Karpas-422 (cell line): ENCODE measurements at regions not wholly inside any gene's neighbourhood (a gene's known extent, or its start where the extent isn't known, plus 50 kb on each side); places are given as distances from the start of the nearest gene placed in this dataset.
A peak's percentile ranks its signal among the peaks of the same experiment; 100 is the strongest.

Experiments used
- DNase-seq: peaks from one replicate; pipeline ENCODE4 v3.0.0-alpha.2; 2015
- H2AFZ ChIP-seq: fragments of 200-600 bp; sonication (generic); 2 replicates; pipeline ENCODE4 v1.6.1; 2014; ENCODE audit warnings: antibody characterized with exemption, low read length, mixed read lengths
- H3K27ac ChIP-seq: fragments of 200-600 bp; sonication (generic); 2 replicates; pipeline ENCODE4 v1.5.1; 2014; ENCODE audit warnings: mild to moderate bottlenecking, low read length, moderate library complexity
- H3K27me3 ChIP-seq: fragments of 200-600 bp; sonication (generic); 2 replicates; pipeline ENCODE4 v1.6.1; 2014; ENCODE audit warnings: low read length, mixed read lengths
- H3K36me3 ChIP-seq: fragments of 200-600 bp; sonication (generic); 2 replicates; pipeline ENCODE4 v1.6.1; 2014; ENCODE audit warnings: low read length, mixed read lengths; ENCODE audit not compliant: insufficient read depth
- H3K4me1 ChIP-seq: fragments of 200-600 bp; sonication (generic); 2 replicates; pipeline ENCODE4 v1.6.1; 2014; ENCODE audit warnings: mild to moderate bottlenecking, low read length, mixed read lengths
- H3K4me2 ChIP-seq: fragments of 200-600 bp; sonication (generic); 2 replicates; pipeline ENCODE4 v1.6.1; 2014; ENCODE audit warnings: low read length, low read depth, mild to moderate bottlenecking; ENCODE audit not compliant: poor library complexity, severe bottlenecking
- H3K4me3 ChIP-seq: fragments of 200-600 bp; sonication (generic); 2 replicates; pipeline ENCODE4 v1.5.1; 2014; ENCODE audit warnings: mild to moderate bottlenecking, antibody characterized with exemption, low read length, mixed read lengths
- H3K79me2 ChIP-seq: fragments of 200-600 bp; sonication (generic); 2 replicates; pipeline ENCODE4 v1.6.1; 2014; ENCODE audit warnings: mild to moderate bottlenecking, low read length, mixed read lengths
- H3K9ac ChIP-seq: fragments of 200-600 bp; sonication (generic); 2 replicates; pipeline ENCODE4 v1.6.0; 2014; ENCODE audit warnings: low read length
- H3K9me2 ChIP-seq: fragments of 200-600 bp; sonication (generic), shearing (Covaris generic); replicated peaks from 2 replicates; pipeline ENCODE4 v1.6.0; 2014; ENCODE audit warnings: mild to moderate bottlenecking, low read length, moderate library complexity; ENCODE audit not compliant: insufficient read depth
- H3K9me3 ChIP-seq: fragments of 300-700, 200-600 bp; sonication (generic); 2 replicates; pipeline ENCODE4 v1.6.1; 2014; ENCODE audit warnings: low read length, mixed read lengths
- H4K20me1 ChIP-seq: fragments of 200-600 bp; sonication (generic); 2 replicates; pipeline ENCODE4 v1.6.1; 2014; ENCODE audit warnings: mild to moderate bottlenecking, antibody characterized with exemption, low read length, low read depth; ENCODE audit not compliant: insufficient read depth

DNA sequence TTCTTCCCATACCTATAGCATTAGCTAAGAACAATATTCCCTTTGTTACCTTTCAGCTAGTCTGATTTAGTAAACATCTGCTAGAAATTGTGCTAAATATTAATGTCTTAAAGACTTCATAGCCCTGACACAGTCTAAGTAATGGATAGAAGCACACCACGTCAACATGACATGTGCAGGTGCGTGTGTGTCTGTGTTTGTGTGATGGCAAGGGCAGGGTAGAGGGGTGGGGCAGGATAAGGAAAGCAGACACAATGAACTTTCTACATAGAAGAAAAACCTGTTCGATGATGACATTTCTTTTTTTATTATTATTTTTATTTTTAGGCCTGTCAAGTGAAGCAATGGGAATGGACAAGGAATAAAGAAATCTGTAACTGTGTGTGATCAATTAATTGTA, 223.3 kb downstream of the NOL4 start:
- H3K4me2 ChIP-seq: no peak overlapping the region
- no peaks in the 10 kb centered on the region for H4K20me1 ChIP-seq
- H3K9me3 ChIP-seq: no peaks in the 10 kb centered on the region
- no peaks in the 10 kb centered on the region for H3K36me3 ChIP-seq
- no peak for DNase-seq
- H3K27me3 ChIP-seq: no peaks in the 10 kb centered on the region
- H2AFZ ChIP-seq: no peak overlapping the region
- H3K79me2 ChIP-seq: no peaks in the 10 kb centered on the region
- peak overlapping the region; percentile 45; the same call in 1 of the 2 replicates for H3K27ac ChIP-seq
- no peaks in the 10 kb centered on the region for H3K9me2 ChIP-seq
- H3K4me3 ChIP-seq: no peak overlapping the region
- H3K4me1 ChIP-seq: peaks cover 11% of the 10 kb centered on the region
- H3K9ac ChIP-seq: no peak overlapping the region

GRCh38 chr18:33987206-33987605, 237.5 kb downstream of the NOL4 start:
- Histone ChIP-seq H3K27me3 (no peaks in the 10 kb centered on the region), H3K27ac (no peak overlapping the region), H3K9ac (no peak overlapping the region), H3K4me1 (no peaks in the 10 kb centered on the region), H3K79me2 (no peaks in the 10 kb centered on the region), H3K9me3 (no peaks in the 10 kb centered on the region), H2AFZ (0 out of 2 replicates have a peak overlapping the region, but pooled peaks have one; percentile 39), H3K4me3 (no peak overlapping the region), H3K9me2 (no peaks in the 10 kb centered on the region), H3K4me2 (no peak overlapping the region), H3K36me3 (no peaks in the 10 kb centered on the region), H4K20me1 (no peaks in the 10 kb centered on the region)
- DNase-seq: no peak

DNA sequence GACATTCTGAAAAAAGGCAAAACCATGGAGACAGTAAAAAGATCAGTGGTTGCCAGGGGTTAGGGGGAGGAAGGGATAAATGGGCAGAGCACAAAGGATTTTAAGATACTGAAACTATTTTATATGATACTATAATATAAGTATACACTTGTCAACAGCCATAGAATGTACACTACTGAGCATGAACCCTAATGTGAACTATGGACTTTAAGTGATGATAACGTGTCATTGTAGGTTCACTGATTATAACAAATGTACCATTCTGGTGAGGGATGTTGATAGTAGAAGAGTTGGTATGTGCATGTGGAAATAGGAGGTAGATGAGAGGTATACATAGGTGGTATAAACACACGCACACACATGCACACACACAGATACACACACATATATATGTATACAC, 241.6 kb downstream of the NOL4 start:
- no peak overlapping the region for H3K9ac ChIP-seq
- no peak overlapping the region for H2AFZ ChIP-seq
- no peaks in the 10 kb centered on the region for H3K79me2 ChIP-seq
- H3K4me1 ChIP-seq: no peaks in the 10 kb centered on the region
- H3K4me2 ChIP-seq: no peak overlapping the region
- no peaks in the 10 kb centered on the region for H4K20me1 ChIP-seq
- no peaks in the 10 kb centered on the region for H3K9me2 ChIP-seq
- no peaks in the 10 kb centered on the region for H3K36me3 ChIP-seq
- no peak overlapping the region for H3K4me3 ChIP-seq
- no peak for DNase-seq
- no peak overlapping the region for H3K27ac ChIP-seq
- H3K27me3 ChIP-seq: no peaks in the 10 kb centered on the region
- no peaks in the 10 kb centered on the region for H3K9me3 ChIP-seq

GRCh38 chr18:33960417-33960816, 264.3 kb downstream of the NOL4 start:
- Histone ChIP-seq H3K27me3 (no peaks in the 10 kb centered on the region), H3K4me2 (no peak overlapping the region), H3K4me3 (no peak overlapping the region), H2AFZ (peak overlapping the region; percentile 63; the same call in 1 of the 2 replicates), H3K9ac (no peak overlapping the region), H3K4me1 (peaks cover 30% of the 10 kb centered on the region), H3K79me2 (no peaks in the 10 kb centered on the region), H3K36me3 (0 out of 2 replicates have a peak, but pooled peaks cover 3% of the 10 kb centered on the region), H3K9me2 (no peaks in the 10 kb centered on the region), H3K27ac (no peak overlapping the region), H4K20me1 (no peaks in the 10 kb centered on the region), H3K9me3 (peaks cover 3% of the 10 kb centered on the region; the same call in 1 of the 2 replicates)
- DNase-seq: no peak

DNA sequence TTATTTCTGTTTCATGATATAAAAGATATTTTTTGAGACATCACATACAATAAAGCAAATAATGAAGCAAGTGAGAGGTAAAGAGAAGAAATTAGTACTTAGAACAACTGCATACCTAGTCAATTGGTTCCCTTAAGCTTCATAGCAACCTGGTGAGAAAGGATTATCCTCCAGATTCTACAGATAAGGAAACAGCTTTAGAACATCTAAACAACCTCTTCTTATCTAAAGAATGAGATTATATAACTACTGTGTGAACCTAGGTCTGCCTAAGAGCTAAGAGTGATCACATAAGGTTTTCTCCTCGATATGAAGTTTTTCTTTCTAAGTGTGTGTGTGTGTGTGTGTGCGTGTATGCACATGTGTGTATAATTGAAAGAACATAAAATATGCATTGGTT, 265.1 kb downstream of the NOL4 start:
- Histone ChIP-seq H3K27ac (no peak overlapping the region), H3K79me2 (no peaks in the 10 kb centered on the region), H3K4me1 (peaks cover 30% of the 10 kb centered on the region), H3K4me3 (no peak overlapping the region), H3K9me3 (no peaks in the 10 kb centered on the region), H3K9me2 (no peaks in the 10 kb centered on the region), H3K4me2 (no peak overlapping the region), H2AFZ (peak overlapping the region; percentile 63; the same call in 1 of the 2 replicates), H4K20me1 (no peaks in the 10 kb centered on the region), H3K36me3 (no peaks in the 10 kb centered on the region), H3K9ac (no peak overlapping the region), H3K27me3 (no peaks in the 10 kb centered on the region)
- no peak for DNase-seq

DNA sequence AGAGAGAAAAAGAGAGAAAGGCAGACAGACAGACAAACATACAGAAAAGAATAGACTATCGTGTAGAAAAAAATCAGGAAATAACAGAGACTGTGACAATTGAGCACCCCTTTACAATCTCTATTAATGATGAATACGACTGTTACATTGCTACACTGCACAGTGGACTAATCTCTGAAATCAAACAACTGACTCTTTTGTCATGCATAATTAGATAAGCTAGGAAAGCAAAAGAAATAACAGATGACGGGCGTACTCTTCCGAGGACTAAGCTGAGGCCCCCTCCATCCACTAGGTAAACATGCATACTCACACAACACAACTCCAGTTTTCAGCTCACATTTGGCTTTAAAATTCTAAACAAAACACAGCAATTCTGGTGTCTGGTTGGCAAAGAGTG, 267.0 kb downstream of the NOL4 start:
- no peaks in the 10 kb centered on the region for H3K9me3 ChIP-seq
- no peak overlapping the region for H3K4me3 ChIP-seq
- H4K20me1 ChIP-seq: no peaks in the 10 kb centered on the region
- DNase-seq: no peak
- H3K9me2 ChIP-seq: no peaks in the 10 kb centered on the region
- peaks cover 14% of the 10 kb centered on the region for H3K4me1 ChIP-seq
- no peaks in the 10 kb centered on the region for H3K79me2 ChIP-seq
- H3K9ac ChIP-seq: no peak overlapping the region
- no peaks in the 10 kb centered on the region for H3K27me3 ChIP-seq
- H2AFZ ChIP-seq: peak overlapping the region; percentile 38; the same call in 1 of the 2 replicates
- H3K36me3 ChIP-seq: no peaks in the 10 kb centered on the region
- no peak overlapping the region for H3K27ac ChIP-seq
- H3K4me2 ChIP-seq: no peak overlapping the region

DNA sequence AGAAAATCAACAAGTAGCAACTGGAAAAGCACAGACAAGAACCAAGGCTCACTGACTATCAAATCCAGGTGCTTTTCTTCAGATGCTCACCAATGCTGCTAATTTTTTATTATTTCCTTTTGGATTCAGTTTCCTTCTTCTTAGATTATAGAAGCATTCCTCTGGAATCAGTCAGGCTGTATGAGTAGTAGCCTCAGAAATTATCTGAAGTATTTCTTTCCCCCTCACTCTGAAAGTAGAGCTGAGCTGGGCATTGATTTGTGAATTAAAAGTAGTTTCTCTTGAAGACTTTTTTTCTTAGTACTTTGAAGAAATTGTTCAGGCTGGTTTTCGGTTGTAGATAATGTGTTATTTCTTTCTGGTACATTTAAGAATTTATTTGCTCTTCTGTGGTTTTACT, 273.7 kb downstream of the NOL4 start:
- H3K4me1 ChIP-seq: no peaks in the 10 kb centered on the region
- no peaks in the 10 kb centered on the region for H3K9me2 ChIP-seq
- no peak overlapping the region for H3K9ac ChIP-seq
- H2AFZ ChIP-seq: peak overlapping the region; percentile 41
- no peaks in the 10 kb centered on the region for H3K9me3 ChIP-seq
- no peak for DNase-seq
- no peak overlapping the region for H3K4me3 ChIP-seq
- no peak overlapping the region for H3K4me2 ChIP-seq
- H3K36me3 ChIP-seq: no peaks in the 10 kb centered on the region
- no peaks in the 10 kb centered on the region for H4K20me1 ChIP-seq
- no peaks in the 10 kb centered on the region for H3K79me2 ChIP-seq
- H3K27ac ChIP-seq: no peak overlapping the region
- no peaks in the 10 kb centered on the region for H3K27me3 ChIP-seq

GRCh38 chr18:33946336-33946735, 278.4 kb downstream of the NOL4 start:
- Histone ChIP-seq H3K9me3 (no peaks in the 10 kb centered on the region), H3K79me2 (no peaks in the 10 kb centered on the region), H3K4me2 (no peak overlapping the region), H3K9ac (no peak overlapping the region), H3K4me3 (no peak overlapping the region), H2AFZ (no peak overlapping the region), H3K4me1 (no peaks in the 10 kb centered on the region), H3K36me3 (no peaks in the 10 kb centered on the region), H3K9me2 (no peaks in the 10 kb centered on the region), H4K20me1 (no peaks in the 10 kb centered on the region), H3K27ac (no peak overlapping the region), H3K27me3 (no peaks in the 10 kb centered on the region)
- DNase-seq: no peak

DNA sequence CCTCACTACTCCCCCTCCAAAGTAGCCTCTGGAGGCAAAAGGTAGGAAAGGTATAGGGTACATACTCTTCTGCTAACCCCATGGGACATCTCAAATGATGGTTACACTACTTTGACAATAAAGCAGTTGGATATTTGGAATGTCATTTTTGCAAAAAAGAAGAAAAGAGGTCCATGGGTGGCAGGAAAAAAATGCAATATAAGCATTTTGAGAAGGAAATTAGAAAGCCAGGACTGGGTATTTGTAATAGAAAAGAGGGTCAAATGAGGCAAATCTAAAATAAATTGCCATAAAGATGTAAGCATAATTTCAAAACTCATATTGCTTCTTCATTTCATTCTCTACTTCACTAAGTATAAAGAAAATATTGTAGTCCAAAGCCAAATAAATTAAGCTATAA, 280.2 kb downstream of the NOL4 start:
- Histone ChIP-seq H3K27me3 (no peaks in the 10 kb centered on the region), H3K9me3 (no peaks in the 10 kb centered on the region), H3K27ac (no peak overlapping the region), H4K20me1 (no peaks in the 10 kb centered on the region), H3K4me2 (no peak overlapping the region), H3K9ac (no peak overlapping the region), H3K4me1 (no peaks in the 10 kb centered on the region), H3K36me3 (no peaks in the 10 kb centered on the region), H3K4me3 (0 out of 2 replicates have a peak overlapping the region, but pooled peaks have one; percentile 1), H2AFZ (peak overlapping the region; percentile 18; the same call in 1 of the 2 replicates), H3K79me2 (no peaks in the 10 kb centered on the region), H3K9me2 (no peaks in the 10 kb centered on the region)
- no peak for DNase-seq
